Naive B cell (primary cell): ENCODE measurements at regions not wholly inside any gene's neighbourhood (a gene's known extent, or its start where the extent isn't known, plus 50 kb on each side); places are given as distances from the start of the nearest gene placed in this dataset.
A peak's percentile ranks its signal among the peaks of the same experiment; 100 is the strongest.
"Not testable (repeated sequence)": the region's sequence is repeated elsewhere in the genome, so short reads cannot be mapped to it uniquely, and the experiment has no call there.

ENCODE experiments used
- ATAC-seq, 2 donors: fragments of 150-1000 bp; cut with Tn5 transposase; 2 replicates each; pipeline ENCODE4 v1.10.0; 2021; ENCODE audit warnings: low read depth in 2 of 2, mild to moderate bottlenecking in 2 of 2, moderate library complexity in 2 of 2
- DNase-seq: peaks from one replicate; pipeline ENCODE4 v3.0.0; 2022
- H3K27ac Mint-ChIP-seq, 6 donors: one replicate each; pipeline ENCODE4 v1.8.0; 2020 to 2022; ENCODE audit warnings: mild to moderate bottlenecking in 6 of 6, mixed read lengths in 6 of 6, moderate library complexity in 5 of 6, inconsistent platforms in 2 of 6
- H3K27me3 Mint-ChIP-seq, 3 donors: one replicate each; pipeline ENCODE4 v1.8.0; 2021 to 2022; ENCODE audit warnings: mixed read lengths in 3 of 3, mild to moderate bottlenecking in 1 of 3
- H3K36me3 Mint-ChIP-seq, 2 donors: one replicate each; pipeline ENCODE4 v1.8.0; 2020 to 2022; ENCODE audit warnings: mixed read lengths in 2 of 2, inconsistent platforms in 1 of 2, mild to moderate bottlenecking in 1 of 2
- H3K4me1 Mint-ChIP-seq, 3 donors: one replicate each; pipeline ENCODE4 v1.8.0; 2020 to 2022; ENCODE audit warnings: mixed read lengths in 3 of 3, inconsistent platforms in 1 of 3, mild to moderate bottlenecking in 1 of 3, moderate library complexity in 1 of 3
- H3K4me3 Mint-ChIP-seq, 8 donors: one replicate each; pipeline ENCODE4 v1.8.0; 2020 to 2022; ENCODE audit warnings: mild to moderate bottlenecking in 8 of 8, mixed read lengths in 8 of 8, moderate library complexity in 8 of 8, inconsistent platforms in 2 of 8
- H3K9me3 Mint-ChIP-seq, 7 donors: one replicate each; pipeline ENCODE4 v1.8.0; 2020 to 2022; ENCODE audit warnings: mixed read lengths in 7 of 7, mild to moderate bottlenecking in 5 of 7, inconsistent platforms in 2 of 7, moderate library complexity in 1 of 7

- not testable (repeated sequence) for H3K36me3 Mint-ChIP-seq, H3K9me3 Mint-ChIP-seq, H3K27me3 Mint-ChIP-seq, DNase-seq
- H3K27ac Mint-ChIP-seq: peak overlapping the region in 4 of 6 donors; percentile 47 to 80 (median 66)
- peaks cover 12 to 27% (median 19%) of the 10 kb centered on the region in 3 donors for H3K4me1 Mint-ChIP-seq
- H3K4me3 Mint-ChIP-seq: peak overlapping the region; percentile 75 to 93 (median 86)
- peak; percentile 53 to 67 for ATAC-seq
Observed at GRCh38 chr2:89195636-89196251, 504.3 kb downstream of the RPIA start.

DNA sequence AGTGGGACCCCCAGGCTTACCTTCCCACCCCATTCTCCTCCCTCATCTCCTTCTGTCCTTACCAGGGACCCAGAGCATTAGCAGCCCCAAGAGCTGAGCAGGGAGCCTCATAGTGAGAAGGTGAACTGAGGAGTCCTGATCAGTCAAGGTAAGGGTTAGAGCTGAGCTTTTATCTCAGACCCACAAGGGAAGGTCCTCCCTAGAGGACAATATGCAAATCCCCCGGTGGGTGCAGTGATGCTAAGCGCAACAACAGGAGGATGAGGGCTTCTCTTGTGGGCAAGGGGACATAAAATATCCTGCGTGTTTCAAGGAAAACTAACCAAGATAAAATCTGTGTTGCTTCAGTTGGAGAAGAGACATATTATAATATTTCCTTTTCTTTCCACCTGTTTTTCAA, 505.2 kb downstream of the RPIA start:
- not testable (repeated sequence) for DNase-seq, H3K36me3 Mint-ChIP-seq, H3K27me3 Mint-ChIP-seq, H3K9me3 Mint-ChIP-seq
- Mint-ChIP-seq H3K27ac (peak overlapping the region in 5 of 6 donors; percentile 61 to 82 (median 74)), H3K4me1 (peaks cover 12 to 27% (median 19%) of the 10 kb centered on the region in 3 donors), H3K4me3 (peak overlapping the region; percentile 75 to 93 (median 86))
- ATAC-seq: peak; percentile 77 to 88

- not testable (repeated sequence) for DNase-seq, H3K9me3 Mint-ChIP-seq, ATAC-seq, H3K27me3 Mint-ChIP-seq, H3K4me3 Mint-ChIP-seq, H3K36me3 Mint-ChIP-seq
- peak overlapping the region in 3 of 6 donors; percentile 59 to 81 (median 67) for H3K27ac Mint-ChIP-seq
- peaks cover 12 to 27% (median 19%) of the 10 kb centered on the region in 3 donors for H3K4me1 Mint-ChIP-seq
Observed at GRCh38 chr2:89198026-89198425, 506.6 kb downstream of the RPIA start.

DNA sequence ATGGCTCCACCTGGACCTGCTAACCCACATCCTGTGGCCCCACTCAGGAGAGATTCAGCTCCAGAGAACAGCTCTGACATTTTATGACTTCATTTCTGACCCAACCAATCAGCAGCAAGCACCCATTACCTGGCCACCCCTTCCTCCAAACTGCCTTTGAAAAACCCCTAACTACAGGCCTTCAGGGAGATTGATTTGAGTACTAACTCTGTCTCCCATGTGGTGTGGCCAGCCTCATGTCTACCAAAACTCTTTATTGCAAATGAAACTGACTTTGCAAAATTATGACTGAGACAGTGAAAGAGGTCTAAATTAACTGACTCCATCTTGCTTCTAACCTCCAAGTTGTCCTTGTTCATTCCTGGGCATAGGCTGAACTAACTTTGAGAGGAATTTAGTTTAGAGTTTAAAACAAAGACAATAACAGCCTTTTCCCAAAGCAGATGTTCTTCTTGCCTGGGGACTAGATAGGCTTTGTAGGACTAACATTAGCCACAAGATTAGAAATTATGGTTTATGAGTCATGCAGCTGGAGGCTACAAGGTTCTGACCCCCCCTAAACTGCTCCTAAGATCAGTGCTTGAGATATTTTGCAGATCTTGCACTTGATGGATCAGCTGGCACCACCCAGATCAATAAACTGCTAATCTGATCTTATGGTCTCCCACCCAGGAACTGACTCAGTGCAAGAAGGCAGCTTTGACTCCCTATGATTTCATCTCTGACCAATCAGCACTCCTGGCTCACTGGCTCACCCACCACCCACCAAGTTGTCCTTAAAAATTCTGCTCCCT, 508.2 kb downstream of the RPIA start:
- peak; percentile 17 to 36 for ATAC-seq
- Mint-ChIP-seq H3K4me1 (peaks cover 12 to 23% (median 16%) of the 10 kb centered on the region in 3 donors), H3K27ac (peak overlapping the region in 1 of 6 donors; percentile 69)
- H3K9me3 Mint-ChIP-seq, H3K36me3 Mint-ChIP-seq, H3K27me3 Mint-ChIP-seq, DNase-seq, H3K4me3 Mint-ChIP-seq: not testable (repeated sequence)

GRCh38 chr2:89200247-89200527, 508.7 kb downstream of the RPIA start:
- Mint-ChIP-seq H3K4me1 (peaks cover 12 to 21% (median 15%) of the 10 kb centered on the region in 3 donors), H3K4me3 (peak overlapping the region in 1 of 8 donors; percentile 3), H3K27ac (peak overlapping the region in 1 of 6 donors; percentile 69)
- H3K9me3 Mint-ChIP-seq, H3K36me3 Mint-ChIP-seq, ATAC-seq, H3K27me3 Mint-ChIP-seq, DNase-seq: not testable (repeated sequence)

GRCh38 chr2:89202518-89202917, 511.0 kb downstream of the RPIA start:
- H3K4me1 Mint-ChIP-seq: peaks cover 6 to 11% (median 11%) of the 10 kb centered on the region in 3 donors
- peak overlapping the region in 1 of 8 donors; percentile 25 for H3K4me3 Mint-ChIP-seq
- H3K27ac Mint-ChIP-seq: peak overlapping the region in 1 of 6 donors; percentile 10
- not testable (repeated sequence) for H3K36me3 Mint-ChIP-seq, DNase-seq, H3K27me3 Mint-ChIP-seq, ATAC-seq, H3K9me3 Mint-ChIP-seq

DNA sequence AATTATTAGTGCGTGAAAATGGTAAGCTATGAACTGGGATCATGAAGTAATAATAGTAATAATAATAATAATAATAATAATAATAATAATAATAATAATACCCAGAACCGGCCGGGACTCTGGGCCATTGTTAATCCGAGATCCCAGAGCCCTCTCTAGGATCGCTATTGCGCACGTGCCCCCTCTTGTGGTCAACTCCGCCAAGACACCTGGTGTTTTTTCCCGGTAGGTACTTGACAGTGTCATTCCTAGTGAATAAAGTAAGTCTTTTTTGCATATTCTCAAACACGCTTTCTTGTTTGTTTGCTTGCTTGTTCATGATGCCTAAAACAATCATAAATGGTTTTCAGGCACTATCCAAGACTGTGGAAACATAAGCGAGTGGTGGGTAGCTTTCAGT, 513.7 kb downstream of the RPIA start:
- not testable (repeated sequence) for ATAC-seq, H3K27ac Mint-ChIP-seq, H3K36me3 Mint-ChIP-seq, H3K4me1 Mint-ChIP-seq, H3K27me3 Mint-ChIP-seq, H3K4me3 Mint-ChIP-seq, H3K9me3 Mint-ChIP-seq
- peak; percentile 34 for DNase-seq

GRCh38 chr2:89208144-89208932, 516.9 kb downstream of the RPIA start:
- peak; percentile 79 to 86 for ATAC-seq
- H3K27me3 Mint-ChIP-seq, H3K36me3 Mint-ChIP-seq, H3K4me1 Mint-ChIP-seq, H3K9me3 Mint-ChIP-seq: not testable (repeated sequence)
- DNase-seq: peak; percentile 47
- peak overlapping the region in 2 of 8 donors; percentile 43 to 47 for H3K4me3 Mint-ChIP-seq
- H3K27ac Mint-ChIP-seq: peak overlapping the region in 3 of 6 donors; percentile 11 to 76 (median 67)

DNA sequence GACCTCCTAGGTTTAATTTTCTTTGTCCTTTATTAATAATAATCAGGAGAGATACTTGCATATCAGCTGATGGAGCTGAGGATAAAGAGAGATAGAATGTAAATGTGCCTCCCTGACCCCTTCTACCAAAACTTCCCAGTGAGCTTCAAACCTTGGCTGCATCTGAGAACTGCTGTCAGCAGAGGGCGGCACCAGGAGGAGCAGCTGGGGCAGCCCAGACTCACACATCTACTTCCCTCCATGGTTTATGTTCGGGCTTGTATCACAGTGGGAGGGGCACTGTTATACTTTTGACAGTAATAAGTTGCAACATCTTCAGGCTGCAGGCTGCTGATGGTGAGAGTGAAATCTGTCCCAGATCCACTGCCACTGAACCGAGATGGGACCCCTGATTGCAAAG, 521.7 kb downstream of the RPIA start:
- H3K9me3 Mint-ChIP-seq, H3K27ac Mint-ChIP-seq, H3K36me3 Mint-ChIP-seq, H3K27me3 Mint-ChIP-seq: not testable (repeated sequence)
- DNase-seq (peak; percentile 52), ATAC-seq (peak; percentile 70 to 77)
- Mint-ChIP-seq H3K4me3 (peak overlapping the region in 5 of 8 donors; percentile 19 to 63 (median 44)), H3K4me1 (peaks cover 6 to 16% (median 7%) of the 10 kb centered on the region in 3 donors)

GRCh38 chr2:89213811-89214210, 522.3 kb downstream of the RPIA start:
- H3K9me3 Mint-ChIP-seq, H3K27me3 Mint-ChIP-seq, H3K36me3 Mint-ChIP-seq, DNase-seq: not testable (repeated sequence)
- Mint-ChIP-seq H3K4me3 (peak overlapping the region; percentile 59 to 86 (median 68)), H3K27ac (peak overlapping the region in 1 of 6 donors; percentile 26), H3K4me1 (peaks cover 6 to 12% (median 7%) of the 10 kb centered on the region in 3 donors)
- ATAC-seq: peak; percentile 73 to 83

GRCh38 chr2:89221474-89221873, 530.0 kb downstream of the RPIA start:
- ATAC-seq: peak; percentile 54
- not testable (repeated sequence) for H3K4me1 Mint-ChIP-seq, H3K27me3 Mint-ChIP-seq, DNase-seq, H3K27ac Mint-ChIP-seq, H3K4me3 Mint-ChIP-seq, H3K36me3 Mint-ChIP-seq, H3K9me3 Mint-ChIP-seq

DNA sequence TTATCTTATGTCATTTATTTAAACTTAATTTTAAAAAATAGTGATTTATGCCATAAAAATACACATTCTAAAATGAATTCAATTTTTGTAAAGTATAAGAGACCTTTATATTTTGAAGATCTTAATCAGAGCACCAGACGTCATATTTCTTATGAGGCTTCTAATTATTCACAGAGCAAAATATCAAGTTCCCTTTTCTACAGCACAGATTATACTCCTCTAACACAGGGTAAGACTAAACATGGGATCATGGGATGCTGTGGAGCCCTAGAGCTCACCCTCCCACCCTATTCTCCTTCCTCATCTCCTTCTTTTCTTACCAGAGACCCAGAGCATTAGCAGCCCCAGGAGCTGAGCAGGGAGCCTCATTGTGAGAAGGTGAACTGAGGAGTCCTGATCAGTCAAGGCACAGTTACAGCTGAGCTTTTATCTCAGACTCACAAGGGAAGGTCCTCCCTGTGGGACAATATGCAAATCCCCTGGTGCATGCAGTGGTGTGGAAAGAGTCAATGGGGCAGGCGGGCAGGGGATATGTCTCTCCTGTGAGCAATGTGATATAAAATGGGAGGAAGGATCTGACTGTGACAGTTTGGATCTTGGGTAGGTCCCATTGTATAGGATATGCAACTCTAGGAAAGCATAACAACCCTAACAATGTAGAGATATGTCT, 530.7 kb downstream of the RPIA start:
- peak overlapping the region in 3 of 8 donors; percentile 18 to 65 (median 58) for H3K4me3 Mint-ChIP-seq
- not testable (repeated sequence) for H3K27ac Mint-ChIP-seq, H3K27me3 Mint-ChIP-seq, DNase-seq, H3K4me1 Mint-ChIP-seq, H3K36me3 Mint-ChIP-seq, H3K9me3 Mint-ChIP-seq
- ATAC-seq: peak; percentile 78 to 80

- Mint-ChIP-seq H3K4me3 (peak overlapping the region in 2 of 8 donors; percentile 14 to 67), H3K27ac (peak overlapping the region in 1 of 6 donors; percentile 69)
- H3K9me3 Mint-ChIP-seq, H3K27me3 Mint-ChIP-seq, DNase-seq, ATAC-seq, H3K36me3 Mint-ChIP-seq, H3K4me1 Mint-ChIP-seq: not testable (repeated sequence)
Observed at GRCh38 chr2:89224803-89225202, 533.3 kb downstream of the RPIA start.
